ENCODE measurements at regions not wholly inside any gene's neighbourhood (a gene's known extent, or its start where the extent isn't known, plus 50 kb on each side); places are given as distances from the start of the nearest gene placed in this dataset.

DNA sequence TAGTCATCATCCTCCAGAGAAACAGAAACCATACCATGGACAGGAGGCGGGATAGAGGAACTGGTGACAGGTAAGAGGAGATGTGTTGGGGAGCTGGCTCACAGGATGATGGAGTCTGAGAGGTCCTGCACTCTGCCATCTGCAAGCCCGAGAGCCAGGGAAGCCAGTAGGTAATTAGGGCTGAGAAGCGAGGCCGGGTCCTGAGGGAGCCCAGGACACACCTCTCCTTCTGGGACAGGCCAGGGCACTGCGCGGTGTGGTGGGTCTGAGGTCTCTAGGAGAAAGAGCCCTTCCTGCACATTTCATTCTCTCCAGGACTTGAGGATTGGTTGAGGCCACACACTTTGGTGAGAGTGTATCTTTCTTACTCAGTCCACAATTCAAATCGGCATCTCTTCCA, 415.5 kb downstream of the GLRX3 start:
- Histone ChIP-seq H3K36me3 (no peaks in the 10 kb centered on the region), H3K27me3 (peaks cover 0 to 34% (median 20%) of the 10 kb centered on the region in 7 donors), H3K9me3 (no peaks in the 10 kb centered on the region), H3K27ac (no peak overlapping the region), H3K4me3 (no peak overlapping the region), H3K4me1 (no peaks in the 10 kb centered on the region)
- WGBS, 2 donors: 85 to 88% methylated on average over 7 of the region's 7 CpGs
- DNase-seq: no peak
- intact Hi-C loops (cut with DNase I): no loop called here
- TF ChIP-seq, protein P1, sequence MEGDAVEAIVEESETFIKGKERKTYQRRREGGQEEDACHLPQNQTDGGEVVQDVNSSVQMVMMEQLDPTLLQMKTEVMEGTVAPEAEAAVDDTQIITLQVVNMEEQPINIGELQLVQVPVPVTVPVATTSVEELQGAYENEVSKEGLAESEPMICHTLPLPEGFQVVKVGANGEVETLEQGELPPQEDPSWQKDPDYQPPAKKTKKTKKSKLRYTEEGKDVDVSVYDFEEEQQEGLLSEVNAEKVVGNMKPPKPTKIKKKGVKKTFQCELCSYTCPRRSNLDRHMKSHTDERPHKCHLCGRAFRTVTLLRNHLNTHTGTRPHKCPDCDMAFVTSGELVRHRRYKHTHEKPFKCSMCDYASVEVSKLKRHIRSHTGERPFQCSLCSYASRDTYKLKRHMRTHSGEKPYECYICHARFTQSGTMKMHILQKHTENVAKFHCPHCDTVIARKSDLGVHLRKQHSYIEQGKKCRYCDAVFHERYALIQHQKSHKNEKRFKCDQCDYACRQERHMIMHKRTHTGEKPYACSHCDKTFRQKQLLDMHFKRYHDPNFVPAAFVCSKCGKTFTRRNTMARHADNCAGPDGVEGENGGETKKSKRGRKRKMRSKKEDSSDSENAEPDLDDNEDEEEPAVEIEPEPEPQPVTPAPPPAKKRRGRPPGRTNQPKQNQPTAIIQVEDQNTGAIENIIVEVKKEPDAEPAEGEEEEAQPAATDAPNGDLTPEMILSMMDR (IDR thresholded peaks at IDR 0.05): no peak
- no peak for ATAC-seq

DNA sequence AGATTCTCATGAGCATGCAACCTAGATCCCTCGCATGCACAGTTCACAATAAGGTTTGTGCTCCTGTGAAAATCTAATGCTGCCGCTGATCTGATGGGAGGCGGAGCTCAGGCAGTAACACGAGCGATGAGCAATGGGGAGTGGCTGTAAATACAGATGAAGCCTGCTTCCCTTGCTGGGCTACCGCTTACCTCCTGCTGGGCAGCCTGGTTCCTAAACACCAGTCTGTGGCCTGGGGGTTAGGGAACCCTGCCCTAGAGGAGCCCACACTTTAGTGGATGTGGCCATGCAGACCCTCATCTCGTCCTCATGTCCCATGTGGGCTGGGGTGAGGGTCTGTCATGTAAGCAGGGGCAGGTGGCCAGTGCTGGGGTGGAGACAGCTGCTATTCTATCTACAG, 417.6 kb downstream of the GLRX3 start:
- Histone ChIP-seq H3K4me1 (no peaks in the 10 kb centered on the region), H3K4me3 (no peak overlapping the region), H3K36me3 (no peaks in the 10 kb centered on the region), H3K27ac (no peak overlapping the region), H3K9me3 (no peaks in the 10 kb centered on the region), H3K27me3 (peaks cover 0 to 15% (median 6%) of the 10 kb centered on the region in 7 donors)
- no peak for ATAC-seq
- no peak for DNase-seq
- 59 to 68% methylated on average over 7 of the region's 7 CpGs for WGBS, 2 donors
- TF ChIP-seq, protein P1 (IDR thresholded peaks at IDR 0.05): no peak
- intact Hi-C loops (cut with DNase I): no loop called here

DNA sequence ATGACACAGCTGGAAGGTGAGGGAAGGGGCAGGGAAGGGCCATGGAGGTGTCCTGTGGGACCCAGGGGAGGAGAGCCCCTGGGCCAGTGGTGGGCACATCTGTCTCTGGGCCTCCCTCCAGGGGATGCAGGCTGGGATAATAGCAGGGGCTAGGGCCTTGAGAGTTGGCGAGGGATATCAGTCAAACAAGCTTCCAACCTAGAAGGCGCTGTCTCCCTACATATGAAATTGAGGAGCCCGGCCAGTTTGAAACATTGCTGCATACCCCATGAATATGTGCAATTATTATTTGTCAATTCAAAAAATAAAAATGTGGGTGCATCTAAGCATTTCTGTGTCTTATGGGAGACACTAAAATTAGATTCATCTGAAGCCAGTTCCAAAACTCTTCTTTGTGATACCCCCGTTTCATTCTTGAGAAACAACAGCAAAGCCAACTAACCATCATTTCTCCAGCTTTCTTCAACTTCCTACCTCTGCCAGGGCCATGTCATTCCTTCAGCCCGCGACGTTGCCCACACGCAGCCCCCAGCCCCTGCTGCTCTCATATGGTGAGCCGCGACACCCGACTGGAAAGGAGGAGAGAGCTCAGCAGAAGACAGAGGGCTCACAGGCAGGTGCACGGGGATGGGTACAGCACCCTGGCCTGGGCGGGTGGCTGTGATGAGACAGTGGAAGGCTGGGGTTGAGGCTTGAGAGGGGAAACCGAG, 418.7 kb downstream of the GLRX3 start:
- no peak overlapping the region for H3K27ac ChIP-seq
- H3K4me3 ChIP-seq: no peak overlapping the region
- intact Hi-C loops (cut with DNase I): no loop called here
- H3K4me1 ChIP-seq: no peaks in the 10 kb centered on the region
- H3K9me3 ChIP-seq: no peaks in the 10 kb centered on the region
- TF ChIP-seq, protein P1 (IDR thresholded peaks at IDR 0.05): no peak
- WGBS, 2 donors: 79 to 83% methylated on average over 14 of the region's 14 CpGs
- DNase-seq (no peak), ATAC-seq (no peak)
- no peaks in the 10 kb centered on the region for H3K36me3 ChIP-seq
- H3K27me3 ChIP-seq: peaks cover 0 to 10% (median 3%) of the 10 kb centered on the region in 7 donors

GRCh38 chr10:130555411-130555750, 419.2 kb downstream of the GLRX3 start:
- no peaks in the 10 kb centered on the region for H3K9me3 ChIP-seq
- no peaks in the 10 kb centered on the region for H3K36me3 ChIP-seq
- no peaks in the 10 kb centered on the region for H3K4me1 ChIP-seq
- DNase-seq (no peak), ATAC-seq (no peak)
- H3K27me3 ChIP-seq: peaks cover 0 to 10% (median 0%) of the 10 kb centered on the region in 7 donors
- H3K4me3 ChIP-seq: no peak overlapping the region
- intact Hi-C loops (cut with DNase I): no loop called here
- 79 to 80% methylated on average over 7 of the region's 7 CpGs for WGBS, 2 donors
- H3K27ac ChIP-seq: no peak overlapping the region
- TF ChIP-seq, protein P1 (IDR thresholded peaks at IDR 0.05): no peak
